PC-9 (cell line): ENCODE measurements at regions not wholly inside any gene's neighbourhood (a gene's known extent, or its start where the extent isn't known, plus 50 kb on each side); places are given as distances from the start of the nearest gene placed in this dataset.
A peak's percentile ranks its signal among the peaks of the same experiment; 100 is the strongest.

Experiments used
- BruUV-seq: library from RNA; stranded (reverse); fragments of 400-500 nt; replicated peaks from 2 replicates; lab custom pipeline; 2021; lab: Mats Ljungman, UMichigan
- CTCF ChIA-PET: fragments of 300-600 bp; sonication (Branson Sonifier 250); formaldehyde crosslinking; loops from one replicate; lab custom pipeline; 2022; ENCODE audit warnings: antibody characterized with exemption; lab: Charles Lee
- POLR2A ChIA-PET: fragments of 300-600 bp; sonication (Branson Sonifier 250); formaldehyde crosslinking; loops from one replicate; lab custom pipeline; 2022; ENCODE audit warnings: antibody characterized with exemption; ENCODE audit not compliant: unreplicated experiment; lab: Charles Lee
- DNase-seq, 2 experiments: peaks; one replicate each; pipeline versions ENCODE4 v3.0.0 to v3.0.0-alpha.2; 2015 to 2022; ENCODE audit warnings: mixed read lengths in 1 of 2
- H2AFZ ChIP-seq: fragments of 200-600 bp; sonication (generic); 2 replicates; pipeline ENCODE4 v1.8.1; 2017; ENCODE audit warnings: antibody characterized with exemption
- H3F3A ChIP-seq: fragments of 200-600 bp; sonication (generic); 2 replicates; pipeline ENCODE4 v1.8.1; 2017; ENCODE audit warnings: antibody characterized with exemption, mild to moderate bottlenecking, low read depth; ENCODE audit not compliant: insufficient read depth
- H3K27ac ChIP-seq: fragments of 200-600 bp; sonication (generic); 2 replicates; pipeline ENCODE4 v1.6.1; 2016; ENCODE audit warnings: mixed run types
- H3K27me3 ChIP-seq: fragments of 200-600 bp; sonication (generic); 2 replicates; pipeline ENCODE4 v1.6.1; 2016; ENCODE audit warnings: low read depth, mixed run types; ENCODE audit not compliant: insufficient read depth
- H3K36me3 ChIP-seq: fragments of 200-600 bp; sonication (generic); 2 replicates; pipeline ENCODE4 v1.6.1; 2016; ENCODE audit warnings: low read depth, mixed run types
- H3K4me1 ChIP-seq: fragments of 200-600 bp; sonication (generic); replicated peaks from 2 replicates; pipeline ENCODE4 v1.6.1; 2016; ENCODE audit warnings: mixed run types; ENCODE audit not compliant: insufficient read depth
- H3K4me2 ChIP-seq: fragments of 200-600 bp; sonication (generic); 2 replicates; pipeline ENCODE4 v1.6.1; 2017; ENCODE audit warnings: mixed run types
- H3K4me3 ChIP-seq: fragments of 200-600 bp; sonication (generic); 2 replicates; pipeline ENCODE4 v1.6.1; 2016; ENCODE audit warnings: mixed run types
- H3K79me2 ChIP-seq: fragments of 200-600 bp; sonication (generic); 2 replicates; pipeline ENCODE4 v1.6.1; 2017; ENCODE audit warnings: low read depth, mixed run types
- H3K9me2 ChIP-seq: fragments of 200-600 bp; sonication (generic); 2 replicates; pipeline ENCODE4 v1.8.1; 2017; ENCODE audit warnings: mild to moderate bottlenecking; ENCODE audit not compliant: insufficient read depth
- H3K9me3 ChIP-seq: fragments of 200-600 bp; sonication (generic); 2 replicates; pipeline ENCODE4 v1.8.1; 2016; ENCODE audit warnings: low read depth; ENCODE audit not compliant: insufficient read depth
- H4K20me1 ChIP-seq: fragments of 200-600 bp; sonication (generic); 2 replicates; pipeline ENCODE4 v1.8.1; 2017; ENCODE audit not compliant: insufficient read depth
- EZH2 ChIP-seq: fragments of 200-600 bp; sonication (generic); IDR thresholded peaks from 2 replicates; pipeline ENCODE4 v1.8.0; 2017; ENCODE audit warnings: antibody characterized with exemption, low read depth
- intact Hi-C: fragments of 100-400 bp; cut with micrococcal nuclease; formaldehyde crosslinking; loops from one replicate; pipeline ENCODE4 v1.10.0; 2022; ENCODE audit not compliant: unreplicated experiment
- TF ChIP-seq, protein P1 (sequence below): fragments of 200-600 bp; sonication (generic); conservative IDR thresholded peaks from 2 replicates; pipeline ENCODE4 v1.6.1; 2017; ENCODE audit warnings: mixed run types, antibody characterized with exemption, mild to moderate bottlenecking, moderate library complexity

DNA sequence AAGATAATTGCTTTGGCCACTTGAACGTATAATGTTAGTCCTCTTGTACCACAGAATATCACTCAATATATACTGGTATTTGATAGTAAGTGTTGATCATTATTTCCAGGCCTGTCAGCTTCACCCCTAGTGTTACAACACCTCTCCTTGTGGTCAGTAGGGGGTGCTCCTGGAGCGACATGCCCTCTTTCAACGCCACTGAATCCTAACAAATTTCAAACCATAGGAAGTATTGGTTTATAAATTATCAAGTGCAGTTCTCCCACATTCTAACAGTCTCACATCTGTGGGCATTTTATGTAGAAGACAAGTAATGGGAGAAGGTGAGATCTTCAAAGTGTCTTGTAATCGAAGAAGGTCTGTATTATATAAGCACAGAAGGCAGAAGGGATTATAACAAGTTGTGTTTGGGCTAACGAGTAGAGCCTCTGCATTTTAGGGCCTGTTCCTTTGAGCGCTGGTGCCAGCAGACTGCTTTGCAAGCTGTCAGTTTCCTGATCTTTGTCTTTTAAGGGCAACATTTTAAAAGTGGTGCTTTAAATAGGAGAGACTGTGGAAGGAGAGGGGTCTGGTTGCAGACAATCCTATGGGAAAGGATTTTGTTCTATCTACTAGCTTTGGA, 57.1 kb upstream of the CEP162 start:
- Histone ChIP-seq H2AFZ (no peak overlapping the region), H3F3A (no peaks in the 10 kb centered on the region), H3K27me3 (no peaks in the 10 kb centered on the region), H3K4me3 (no peak overlapping the region), H3K27ac (no peak overlapping the region), H3K9me3 (no peaks in the 10 kb centered on the region), H3K36me3 (no peaks in the 10 kb centered on the region), H3K79me2 (no peaks in the 10 kb centered on the region), H3K9me2 (no peaks in the 10 kb centered on the region), H3K4me2 (no peak overlapping the region), H3K4me1 (no peaks in the 10 kb centered on the region), H4K20me1 (no peaks in the 10 kb centered on the region)
- intact Hi-C loops: loop anchor here (5.0 kb wide), 1 partner anchor 733 kb away; no protein-coding TSS in a partner anchor
- ChIA-PET CTCF (no interaction called here), POLR2A (no interaction called here)
- TF ChIP-seq, protein P1, sequence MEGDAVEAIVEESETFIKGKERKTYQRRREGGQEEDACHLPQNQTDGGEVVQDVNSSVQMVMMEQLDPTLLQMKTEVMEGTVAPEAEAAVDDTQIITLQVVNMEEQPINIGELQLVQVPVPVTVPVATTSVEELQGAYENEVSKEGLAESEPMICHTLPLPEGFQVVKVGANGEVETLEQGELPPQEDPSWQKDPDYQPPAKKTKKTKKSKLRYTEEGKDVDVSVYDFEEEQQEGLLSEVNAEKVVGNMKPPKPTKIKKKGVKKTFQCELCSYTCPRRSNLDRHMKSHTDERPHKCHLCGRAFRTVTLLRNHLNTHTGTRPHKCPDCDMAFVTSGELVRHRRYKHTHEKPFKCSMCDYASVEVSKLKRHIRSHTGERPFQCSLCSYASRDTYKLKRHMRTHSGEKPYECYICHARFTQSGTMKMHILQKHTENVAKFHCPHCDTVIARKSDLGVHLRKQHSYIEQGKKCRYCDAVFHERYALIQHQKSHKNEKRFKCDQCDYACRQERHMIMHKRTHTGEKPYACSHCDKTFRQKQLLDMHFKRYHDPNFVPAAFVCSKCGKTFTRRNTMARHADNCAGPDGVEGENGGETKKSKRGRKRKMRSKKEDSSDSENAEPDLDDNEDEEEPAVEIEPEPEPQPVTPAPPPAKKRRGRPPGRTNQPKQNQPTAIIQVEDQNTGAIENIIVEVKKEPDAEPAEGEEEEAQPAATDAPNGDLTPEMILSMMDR: peak; percentile 55
- TF ChIP-seq EZH2: no peak
- DNase-seq: peak in 1 of 2 experiments; percentile 2
- BruUV-seq: no TSS peak

DNA sequence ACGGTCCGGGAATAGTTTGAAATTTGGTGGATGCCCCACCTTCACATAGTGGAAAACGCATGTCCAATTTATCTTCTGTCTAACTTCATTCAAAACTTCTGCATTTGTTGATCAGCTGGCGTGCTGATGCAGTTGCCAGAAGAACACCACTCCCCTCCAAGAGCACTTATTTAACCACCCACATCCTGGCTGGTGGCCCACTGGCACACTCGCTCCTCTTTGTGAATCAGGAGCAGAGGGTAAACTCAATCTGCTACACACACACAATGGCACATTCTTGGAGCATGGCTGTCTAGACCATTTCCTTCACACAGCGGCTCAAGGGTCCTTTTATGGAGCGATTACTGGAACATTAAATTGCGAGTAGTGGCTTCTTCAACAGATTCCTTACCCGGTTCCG, 55.1 kb upstream of the CEP162 start:
- no peaks in the 10 kb centered on the region for H3K9me3 ChIP-seq
- no TSS peak for BruUV-seq
- CTCF ChIA-PET: interaction anchor here (0.6 kb wide), 1 partner anchor 581 kb away, joined by 13 read pairs; no protein-coding TSS in a partner anchor
- no peaks in the 10 kb centered on the region for H3K27me3 ChIP-seq
- no peaks in the 10 kb centered on the region for H3K4me1 ChIP-seq
- H3F3A ChIP-seq: no peaks in the 10 kb centered on the region
- H3K79me2 ChIP-seq: no peaks in the 10 kb centered on the region
- no peak for DNase-seq
- H2AFZ ChIP-seq: no peak overlapping the region
- H3K36me3 ChIP-seq: no peaks in the 10 kb centered on the region
- POLR2A ChIA-PET: no interaction called here
- H3K9me2 ChIP-seq: no peaks in the 10 kb centered on the region
- intact Hi-C loops: loop anchor here (5.0 kb wide), 1 partner anchor 735 kb away; no protein-coding TSS in a partner anchor
- no peak overlapping the region for H3K27ac ChIP-seq
- TF ChIP-seq EZH2: no peak
- TF ChIP-seq, protein P1: no peak
- no peaks in the 10 kb centered on the region for H4K20me1 ChIP-seq
- H3K4me3 ChIP-seq: no peak overlapping the region
- H3K4me2 ChIP-seq: no peak overlapping the region

DNA sequence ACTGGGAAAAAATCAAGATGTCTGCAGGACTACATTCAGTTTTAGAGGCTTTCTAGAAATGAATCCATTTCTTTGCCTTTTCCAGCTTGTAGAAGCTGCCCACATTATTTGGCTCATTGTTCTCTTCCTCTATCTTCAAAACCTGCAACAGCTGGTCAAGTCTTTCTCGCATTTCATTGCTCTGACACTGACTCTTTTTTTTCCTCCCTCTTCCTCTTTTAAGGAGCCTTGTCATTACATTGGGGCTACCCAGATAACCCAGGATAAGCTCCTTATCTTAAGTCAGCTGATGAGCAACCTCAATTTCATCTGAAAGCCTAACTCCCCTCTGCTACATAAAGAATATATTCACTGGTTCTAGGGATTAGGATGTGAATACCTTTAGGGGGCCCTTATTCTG, 53.2 kb upstream of the CEP162 start:
- Histone ChIP-seq H3K4me1 (no peaks in the 10 kb centered on the region), H3F3A (no peaks in the 10 kb centered on the region), H3K36me3 (no peaks in the 10 kb centered on the region), H3K79me2 (no peaks in the 10 kb centered on the region), H3K9me2 (no peaks in the 10 kb centered on the region), H3K9me3 (no peaks in the 10 kb centered on the region), H3K4me3 (no peak overlapping the region), H4K20me1 (no peaks in the 10 kb centered on the region), H3K27me3 (no peaks in the 10 kb centered on the region), H3K27ac (no peak overlapping the region), H3K4me2 (no peak overlapping the region), H2AFZ (no peak overlapping the region)
- no TSS peak for BruUV-seq
- CTCF ChIA-PET: no interaction called here
- POLR2A ChIA-PET: no interaction called here
- TF ChIP-seq, protein P1: no peak
- no peak for TF ChIP-seq EZH2
- intact Hi-C loops: loop anchor here (5.0 kb wide), 1 partner anchor 737 kb away; no protein-coding TSS in a partner anchor
- no peak for DNase-seq
